ENCODE measurements at regions not wholly inside any gene's neighbourhood (a gene's known extent, or its start where the extent isn't known, plus 50 kb on each side); places are given as distances from the start of the nearest gene placed in this dataset.

DNA sequence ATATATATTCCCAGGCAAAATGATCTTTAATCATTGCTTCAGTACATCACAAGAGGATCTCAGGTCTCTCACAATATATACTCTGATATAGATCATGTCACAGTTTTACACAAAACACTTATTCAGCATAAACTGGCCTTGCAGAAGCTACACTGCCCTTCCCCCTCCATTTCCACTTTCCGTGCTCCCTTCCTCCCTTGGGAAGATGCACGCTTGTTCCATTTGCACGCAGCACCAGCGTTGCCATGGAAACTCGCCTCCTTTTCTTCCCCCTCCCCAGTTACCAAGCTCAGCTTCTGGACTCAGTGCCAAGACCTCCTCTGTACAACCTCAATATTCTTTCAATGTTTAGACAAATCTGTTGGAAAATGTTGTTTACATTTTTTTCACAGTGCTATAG is 154.6 kb downstream of the RFPL4B start:
- TF ChIP-seq CTCF (IDR thresholded peaks at IDR 0.05; ENCODE audit: insufficient read depth, low read depth, low read length) (no peak), EZH2 (IDR thresholded peaks at IDR 0.05; ENCODE audit: insufficient read depth, low read length) (no peak)
